Nephron progenitor cell (in vitro differentiated cells): ENCODE measurements at regions not wholly inside any gene's neighbourhood (a gene's known extent, or its start where the extent isn't known, plus 50 kb on each side); places are given as distances from the start of the nearest gene placed in this dataset.
"Not testable (repeated sequence)": the region's sequence is repeated elsewhere in the genome, so short reads cannot be mapped to it uniquely, and the experiment has no call there.

Experiments used
- DNase-seq: peaks from one replicate; pipeline ENCODE4 v3.0.0; 2021
- H3K27ac Mint-ChIP-seq: 2 replicates; pipeline ENCODE4 v1.8.0; 2021; ENCODE audit warnings: mild to moderate bottlenecking, moderate library complexity, mixed read lengths
- H3K27me3 Mint-ChIP-seq: 2 replicates; pipeline ENCODE4 v1.8.0; 2021; ENCODE audit warnings: mild to moderate bottlenecking, low read depth, mixed read lengths; ENCODE audit not compliant: poor library complexity
- H3K36me3 Mint-ChIP-seq: 2 replicates; pipeline ENCODE4 v1.8.0; 2021; ENCODE audit warnings: low read depth, mixed read lengths
- H3K4me1 Mint-ChIP-seq: 2 replicates; pipeline ENCODE4 v1.8.0; 2021; ENCODE audit warnings: mixed read lengths
- H3K4me3 Mint-ChIP-seq: 2 replicates; pipeline ENCODE4 v1.8.0; 2021; ENCODE audit warnings: mild to moderate bottlenecking, moderate library complexity, mixed read lengths
- H3K9me3 Mint-ChIP-seq: 2 replicates; pipeline ENCODE4 v1.8.0; 2021; ENCODE audit warnings: mild to moderate bottlenecking, moderate library complexity, mixed read lengths
- TF ChIP-seq, protein P1 (sequence below): fragments of 200-600 bp; sonication (generic); IDR thresholded peaks from 2 replicates; pipeline ENCODE4 v1.5.0; 2021; ENCODE audit warnings: antibody characterized with exemption

GRCh38 chr4:188735082-188735481 lies 595.8 kb downstream of the TRIML1 start:
- Mint-ChIP-seq H3K27ac (no peak overlapping the region), H3K4me3 (no peak overlapping the region), H3K27me3 (peaks cover 7% of the 10 kb centered on the region), H3K4me1 (no peaks in the 10 kb centered on the region), H3K36me3 (no peaks in the 10 kb centered on the region), H3K9me3 (peaks cover 15% of the 10 kb centered on the region)
- TF ChIP-seq, protein P1, sequence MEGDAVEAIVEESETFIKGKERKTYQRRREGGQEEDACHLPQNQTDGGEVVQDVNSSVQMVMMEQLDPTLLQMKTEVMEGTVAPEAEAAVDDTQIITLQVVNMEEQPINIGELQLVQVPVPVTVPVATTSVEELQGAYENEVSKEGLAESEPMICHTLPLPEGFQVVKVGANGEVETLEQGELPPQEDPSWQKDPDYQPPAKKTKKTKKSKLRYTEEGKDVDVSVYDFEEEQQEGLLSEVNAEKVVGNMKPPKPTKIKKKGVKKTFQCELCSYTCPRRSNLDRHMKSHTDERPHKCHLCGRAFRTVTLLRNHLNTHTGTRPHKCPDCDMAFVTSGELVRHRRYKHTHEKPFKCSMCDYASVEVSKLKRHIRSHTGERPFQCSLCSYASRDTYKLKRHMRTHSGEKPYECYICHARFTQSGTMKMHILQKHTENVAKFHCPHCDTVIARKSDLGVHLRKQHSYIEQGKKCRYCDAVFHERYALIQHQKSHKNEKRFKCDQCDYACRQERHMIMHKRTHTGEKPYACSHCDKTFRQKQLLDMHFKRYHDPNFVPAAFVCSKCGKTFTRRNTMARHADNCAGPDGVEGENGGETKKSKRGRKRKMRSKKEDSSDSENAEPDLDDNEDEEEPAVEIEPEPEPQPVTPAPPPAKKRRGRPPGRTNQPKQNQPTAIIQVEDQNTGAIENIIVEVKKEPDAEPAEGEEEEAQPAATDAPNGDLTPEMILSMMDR, result no peak
- no peak for DNase-seq

- Mint-ChIP-seq H3K36me3 (no peaks in the 10 kb centered on the region), H3K4me3 (no peak overlapping the region), H3K27ac (no peak overlapping the region), H3K4me1 (no peaks in the 10 kb centered on the region), H3K9me3 (peaks cover 15% of the 10 kb centered on the region), H3K27me3 (peaks cover 7% of the 10 kb centered on the region)
- TF ChIP-seq, protein P1, result no peak
- DNase-seq, result no peak
These were observed 598.2 kb downstream of the TRIML1 start for GRCh38 chr4:188737251-188738002.

GRCh38 chr4:188738290-188738689 lies 599.0 kb downstream of the TRIML1 start:
- not testable (repeated sequence) for H3K36me3 Mint-ChIP-seq, H3K27ac Mint-ChIP-seq, H3K27me3 Mint-ChIP-seq, H3K4me1 Mint-ChIP-seq
- H3K9me3 Mint-ChIP-seq, result peaks cover 12% of the 10 kb centered on the region
- H3K4me3 Mint-ChIP-seq, result peak overlapping the region; percentile 43
- DNase-seq, result peak; percentile 34

DNA sequence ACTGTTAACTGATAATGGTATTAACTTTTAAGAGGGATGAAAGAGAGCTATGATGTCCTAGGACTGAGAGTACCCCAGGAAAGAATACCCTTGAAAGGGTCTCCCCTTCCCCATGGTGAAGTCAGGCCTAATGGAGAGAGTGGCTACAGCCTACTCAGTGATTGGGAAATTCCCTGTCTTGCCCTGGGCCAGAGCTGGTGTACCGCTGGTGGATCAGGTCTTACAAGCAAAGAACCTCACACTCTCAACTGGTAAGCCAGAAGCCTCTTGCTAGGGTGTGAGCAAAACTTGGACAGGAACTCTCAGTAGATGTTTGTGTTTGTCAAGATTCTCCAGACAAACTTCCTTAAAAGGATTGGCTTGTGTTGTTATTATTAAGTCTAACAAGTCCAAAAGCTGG lies 600.9 kb downstream of the TRIML1 start:
- H3K4me3 Mint-ChIP-seq, H3K27ac Mint-ChIP-seq, DNase-seq, H3K27me3 Mint-ChIP-seq, H3K9me3 Mint-ChIP-seq, H3K36me3 Mint-ChIP-seq, H3K4me1 Mint-ChIP-seq: not testable (repeated sequence)

DNA sequence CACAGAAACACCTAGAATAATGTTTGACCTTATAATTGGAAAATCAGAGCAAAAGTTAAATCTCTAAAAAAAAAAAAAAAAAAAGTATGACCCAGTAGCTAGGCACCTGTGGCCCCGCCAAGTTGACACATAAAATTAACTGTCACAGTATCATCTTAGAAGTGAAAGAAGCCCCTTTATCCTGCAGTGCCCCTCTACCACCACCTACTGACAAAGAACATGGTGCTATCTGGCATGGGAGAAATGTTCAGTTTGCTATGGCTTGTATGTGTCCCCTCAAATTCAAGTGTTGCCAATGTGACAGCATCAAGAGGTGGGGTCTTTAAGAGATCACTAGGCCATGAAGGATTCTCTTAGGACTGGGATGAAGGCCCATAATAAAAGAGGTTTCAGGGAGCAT lies 601.5 kb downstream of the TRIML1 start:
- H3K27me3 Mint-ChIP-seq, H3K9me3 Mint-ChIP-seq, H3K4me3 Mint-ChIP-seq, H3K36me3 Mint-ChIP-seq, DNase-seq, H3K4me1 Mint-ChIP-seq, H3K27ac Mint-ChIP-seq: not testable (repeated sequence)

DNA sequence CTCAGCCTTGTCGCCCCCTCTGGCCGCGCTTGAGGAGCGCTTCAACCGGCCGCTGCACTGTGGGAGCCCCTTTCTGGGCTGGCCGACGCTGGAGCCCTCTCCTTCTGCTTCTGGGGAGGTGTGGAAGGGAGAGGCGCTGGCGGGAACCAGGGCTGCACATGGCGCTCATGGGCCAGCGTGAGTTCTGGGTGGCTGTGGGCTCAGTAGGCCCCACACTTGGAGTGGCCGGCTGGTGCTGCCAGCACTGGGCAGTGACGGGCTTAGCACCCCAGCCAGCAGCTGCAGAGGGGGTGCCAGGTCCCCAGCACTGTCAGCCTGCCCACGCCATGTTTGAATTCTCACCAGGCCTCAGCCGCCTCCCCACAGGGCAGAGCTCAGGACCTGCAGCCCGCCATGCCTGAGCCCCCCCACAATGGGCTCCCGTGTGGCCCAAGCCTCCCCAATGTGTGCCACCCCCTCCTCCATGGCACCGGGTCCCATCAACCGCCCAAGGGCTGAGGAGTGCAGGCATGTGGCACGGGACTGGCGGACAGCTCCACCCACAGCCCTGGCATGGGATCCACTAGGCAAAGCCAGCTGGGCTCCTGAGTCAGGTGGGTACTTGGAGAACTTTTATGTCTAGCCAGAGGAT lies 615.2 kb downstream of the TRIML1 start:
- no peaks in the 10 kb centered on the region for H3K4me1 Mint-ChIP-seq
- no peak overlapping the region for H3K27ac Mint-ChIP-seq
- TF ChIP-seq, protein P1, result no peak
- no peak overlapping the region for H3K4me3 Mint-ChIP-seq
- H3K9me3 Mint-ChIP-seq, result peaks cover 38% of the 10 kb centered on the region
- H3K36me3 Mint-ChIP-seq, result no peaks in the 10 kb centered on the region
- peaks cover 4% of the 10 kb centered on the region for H3K27me3 Mint-ChIP-seq
- DNase-seq, result no peak

DNA sequence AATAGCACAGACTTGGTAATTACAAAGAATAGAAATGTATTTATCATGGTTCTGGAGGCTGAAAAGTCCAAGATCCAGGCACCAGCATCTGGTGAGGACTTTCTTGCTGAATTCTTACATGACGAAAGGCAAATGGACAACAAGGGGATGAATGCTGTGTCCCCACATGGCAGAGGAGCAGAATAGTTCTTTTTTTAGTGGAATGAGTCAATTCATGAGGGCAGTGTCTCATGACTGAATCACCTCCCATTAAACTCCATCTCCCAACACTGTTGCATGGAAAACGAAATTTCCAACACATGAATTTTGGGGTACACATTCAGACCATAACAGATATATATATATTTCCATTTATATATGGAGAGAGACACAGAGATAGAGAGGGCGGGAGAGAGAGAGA lies 628.3 kb downstream of the TRIML1 start:
- H3K4me1 Mint-ChIP-seq, result no peaks in the 10 kb centered on the region
- H3K27ac Mint-ChIP-seq, result no peak overlapping the region
- H3K36me3 Mint-ChIP-seq, result no peaks in the 10 kb centered on the region
- DNase-seq, result no peak
- TF ChIP-seq, protein P1, result no peak
- H3K27me3 Mint-ChIP-seq, result peaks cover 5% of the 10 kb centered on the region
- H3K9me3 Mint-ChIP-seq, result peaks cover 10% of the 10 kb centered on the region
- H3K4me3 Mint-ChIP-seq, result no peak overlapping the region
